ENCODE measurements at regions not wholly inside any gene's neighbourhood (a gene's known extent, or its start where the extent isn't known, plus 50 kb on each side); places are given as distances from the start of the nearest gene placed in this dataset.
A peak's percentile ranks its signal among the peaks of the same experiment; 100 is the strongest.

- DNase-seq = no peak
- H3K27ac Mint-ChIP-seq = peak overlapping the region in 2 of 3 donors; percentile 63 to 68
- no peaks in the 10 kb centered on the region for H3K9me3 ChIP-seq (ENCODE audit: control insufficient read depth in 2 of 2, low read length in 2 of 2)
- no peaks in the 10 kb centered on the region for H3K9me3 Mint-ChIP-seq
- no peak overlapping the region for H3K4me3 Mint-ChIP-seq
- no peaks in the 10 kb centered on the region for H3K27me3 Mint-ChIP-seq
- peaks cover under 1% of the 10 kb centered on the region for H3K4me1 ChIP-seq (ENCODE audit: control insufficient read depth, insufficient read depth, low read length, poor library complexity, severe bottlenecking)
- no peak overlapping the region for H3K27ac ChIP-seq (ENCODE audit: insufficient read depth, low read length, poor library complexity, severe bottlenecking)
- H3K27me3 ChIP-seq (ENCODE audit: control insufficient read depth, insufficient read depth, low read length) = no peaks in the 10 kb centered on the region
- ATAC-seq (ENCODE audit: low read depth in 2 of 2) = no peak
- H3K36me3 ChIP-seq (ENCODE audit: control insufficient read depth, insufficient read depth, low read length) = peaks cover 20% of the 10 kb centered on the region
- H3K4me3 ChIP-seq (ENCODE audit: low read depth, low read length) = no peak overlapping the region
- peaks cover 18 to 75% (median 45%) of the 10 kb centered on the region in 4 donors for H3K4me1 Mint-ChIP-seq
- H3K36me3 Mint-ChIP-seq = peaks cover 35% of the 10 kb centered on the region
These were observed 374.8 kb downstream of the KLF12 start for GRCh38 chr13:73759434-73759833.

GRCh38 chr13:73757481-73758233 lies 376.5 kb downstream of the KLF12 start:
- Histone ChIP-seq H3K36me3 (ENCODE audit: control insufficient read depth, insufficient read depth, low read length) (peaks cover 17% of the 10 kb centered on the region), H3K27me3 (ENCODE audit: control insufficient read depth, insufficient read depth, low read length) (no peaks in the 10 kb centered on the region), H3K27ac (ENCODE audit: insufficient read depth, low read length, poor library complexity, severe bottlenecking) (no peak overlapping the region), H3K4me1 (ENCODE audit: control insufficient read depth, insufficient read depth, low read length, poor library complexity, severe bottlenecking) (no peaks in the 10 kb centered on the region), H3K4me3 (ENCODE audit: low read depth, low read length) (no peak overlapping the region), H3K9me3 (ENCODE audit: control insufficient read depth in 2 of 2, low read length in 2 of 2) (no peaks in the 10 kb centered on the region)
- peak overlapping the region; percentile 76 to 94 (median 89) for H3K27ac Mint-ChIP-seq
- H3K27me3 Mint-ChIP-seq = no peaks in the 10 kb centered on the region
- DNase-seq = no peak
- H3K4me3 Mint-ChIP-seq = no peak overlapping the region
- peaks cover 31% of the 10 kb centered on the region for H3K36me3 Mint-ChIP-seq
- peaks cover 18 to 62% (median 41%) of the 10 kb centered on the region in 4 donors for H3K4me1 Mint-ChIP-seq
- no peak for ATAC-seq (ENCODE audit: low read depth in 2 of 2)
- H3K9me3 Mint-ChIP-seq = no peaks in the 10 kb centered on the region

GRCh38 chr13:73754727-73755292 lies 379.4 kb downstream of the KLF12 start:
- Histone ChIP-seq H3K27me3 (ENCODE audit: control insufficient read depth, insufficient read depth, low read length) (no peaks in the 10 kb centered on the region), H3K4me3 (ENCODE audit: low read depth, low read length) (no peak overlapping the region), H3K9me3 (ENCODE audit: control insufficient read depth in 2 of 2, low read length in 2 of 2) (no peaks in the 10 kb centered on the region), H3K36me3 (ENCODE audit: control insufficient read depth, insufficient read depth, low read length) (peaks cover 5% of the 10 kb centered on the region), H3K4me1 (ENCODE audit: control insufficient read depth, insufficient read depth, low read length, poor library complexity, severe bottlenecking) (no peaks in the 10 kb centered on the region), H3K27ac (ENCODE audit: insufficient read depth, low read length, poor library complexity, severe bottlenecking) (no peak overlapping the region)
- ATAC-seq (ENCODE audit: low read depth in 2 of 2) = no peak
- peak in 2 of 3 donors; percentile 59 to 64 for DNase-seq
- peak overlapping the region in 2 of 3 donors; percentile 36 to 92 for H3K27ac Mint-ChIP-seq
- no peak overlapping the region for H3K4me3 Mint-ChIP-seq
- peaks cover 33% of the 10 kb centered on the region for H3K36me3 Mint-ChIP-seq
- H3K9me3 Mint-ChIP-seq = peaks cover 0 to 2% (median 0%) of the 10 kb centered on the region in 7 donors
- H3K27me3 Mint-ChIP-seq = no peaks in the 10 kb centered on the region
- H3K4me1 Mint-ChIP-seq = peaks cover 14 to 41% (median 26%) of the 10 kb centered on the region in 4 donors

- peaks cover 13 to 37% (median 26%) of the 10 kb centered on the region in 4 donors for H3K4me1 Mint-ChIP-seq
- H3K9me3 Mint-ChIP-seq = peaks cover 0 to 2% (median 0%) of the 10 kb centered on the region in 7 donors
- no peak for DNase-seq
- no peak for ATAC-seq (ENCODE audit: low read depth in 2 of 2)
- H3K4me3 Mint-ChIP-seq = no peak overlapping the region
- no peaks in the 10 kb centered on the region for H3K27me3 Mint-ChIP-seq
- no peaks in the 10 kb centered on the region for H3K27me3 ChIP-seq (ENCODE audit: control insufficient read depth, insufficient read depth, low read length)
- peak overlapping the region in 2 of 3 donors; percentile 36 to 50 for H3K27ac Mint-ChIP-seq
- peaks cover 38% of the 10 kb centered on the region for H3K36me3 Mint-ChIP-seq
- H3K36me3 ChIP-seq (ENCODE audit: control insufficient read depth, insufficient read depth, low read length) = peaks cover 5% of the 10 kb centered on the region
- no peaks in the 10 kb centered on the region for H3K9me3 ChIP-seq (ENCODE audit: control insufficient read depth in 2 of 2, low read length in 2 of 2)
- no peaks in the 10 kb centered on the region for H3K4me1 ChIP-seq (ENCODE audit: control insufficient read depth, insufficient read depth, low read length, poor library complexity, severe bottlenecking)
- H3K4me3 ChIP-seq (ENCODE audit: low read depth, low read length) = no peak overlapping the region
- H3K27ac ChIP-seq (ENCODE audit: insufficient read depth, low read length, poor library complexity, severe bottlenecking) = no peak overlapping the region
These were observed 380.0 kb downstream of the KLF12 start for GRCh38 chr13:73754241-73754640.

GRCh38 chr13:73751290-73751689 lies 382.9 kb downstream of the KLF12 start:
- Mint-ChIP-seq H3K4me1 (peaks cover 9 to 20% (median 17%) of the 10 kb centered on the region in 4 donors), H3K9me3 (peaks cover 0 to 4% (median 0%) of the 10 kb centered on the region in 7 donors), H3K4me3 (no peak overlapping the region), H3K27ac (peak overlapping the region in 1 of 3 donors; percentile 68), H3K27me3 (no peaks in the 10 kb centered on the region), H3K36me3 (peaks cover 46% of the 10 kb centered on the region)
- H3K9me3 ChIP-seq (ENCODE audit: control insufficient read depth in 2 of 2, low read length in 2 of 2) = no peaks in the 10 kb centered on the region
- no peak overlapping the region for H3K4me3 ChIP-seq (ENCODE audit: low read depth, low read length)
- DNase-seq (no peak), ATAC-seq (ENCODE audit: low read depth in 2 of 2) (no peak)
- no peak overlapping the region for H3K27ac ChIP-seq (ENCODE audit: insufficient read depth, low read length, poor library complexity, severe bottlenecking)
- peaks cover 13% of the 10 kb centered on the region for H3K36me3 ChIP-seq (ENCODE audit: control insufficient read depth, insufficient read depth, low read length)
- no peaks in the 10 kb centered on the region for H3K27me3 ChIP-seq (ENCODE audit: control insufficient read depth, insufficient read depth, low read length)
- H3K4me1 ChIP-seq (ENCODE audit: control insufficient read depth, insufficient read depth, low read length, poor library complexity, severe bottlenecking) = no peaks in the 10 kb centered on the region

- H3K9me3 ChIP-seq (ENCODE audit: control insufficient read depth in 2 of 2, low read length in 2 of 2) = no peaks in the 10 kb centered on the region
- DNase-seq (no peak), ATAC-seq (ENCODE audit: low read depth in 2 of 2) (no peak)
- peaks cover 12% of the 10 kb centered on the region for H3K36me3 ChIP-seq (ENCODE audit: control insufficient read depth, insufficient read depth, low read length)
- Mint-ChIP-seq H3K27me3 (no peaks in the 10 kb centered on the region), H3K27ac (no peak overlapping the region), H3K4me1 (peaks cover 6 to 29% (median 22%) of the 10 kb centered on the region in 4 donors), H3K36me3 (peaks cover 52% of the 10 kb centered on the region), H3K9me3 (peaks cover 0 to 4% (median 0%) of the 10 kb centered on the region in 7 donors), H3K4me3 (no peak overlapping the region)
- H3K4me1 ChIP-seq (ENCODE audit: control insufficient read depth, insufficient read depth, low read length, poor library complexity, severe bottlenecking) = no peaks in the 10 kb centered on the region
- no peak overlapping the region for H3K4me3 ChIP-seq (ENCODE audit: low read depth, low read length)
- no peak overlapping the region for H3K27ac ChIP-seq (ENCODE audit: insufficient read depth, low read length, poor library complexity, severe bottlenecking)
- H3K27me3 ChIP-seq (ENCODE audit: control insufficient read depth, insufficient read depth, low read length) = no peaks in the 10 kb centered on the region
These were observed 385.8 kb downstream of the KLF12 start for GRCh38 chr13:73748404-73748803.

- Histone ChIP-seq H3K4me3 (ENCODE audit: low read depth, low read length) (no peak overlapping the region), H3K9me3 (ENCODE audit: control insufficient read depth in 2 of 2, low read length in 2 of 2) (no peaks in the 10 kb centered on the region), H3K27ac (ENCODE audit: insufficient read depth, low read length, poor library complexity, severe bottlenecking) (no peak overlapping the region), H3K27me3 (ENCODE audit: control insufficient read depth, insufficient read depth, low read length) (no peaks in the 10 kb centered on the region), H3K36me3 (ENCODE audit: control insufficient read depth, insufficient read depth, low read length) (peaks cover 12% of the 10 kb centered on the region), H3K4me1 (ENCODE audit: control insufficient read depth, insufficient read depth, low read length, poor library complexity, severe bottlenecking) (no peaks in the 10 kb centered on the region)
- Mint-ChIP-seq H3K27me3 (no peaks in the 10 kb centered on the region), H3K4me1 (peaks cover 17 to 50% (median 22%) of the 10 kb centered on the region in 4 donors), H3K36me3 (peaks cover 40% of the 10 kb centered on the region), H3K27ac (no peak overlapping the region), H3K9me3 (peaks cover 0 to 4% (median 0%) of the 10 kb centered on the region in 7 donors), H3K4me3 (no peak overlapping the region)
- DNase-seq (no peak), ATAC-seq (ENCODE audit: low read depth in 2 of 2) (no peak)
These were observed 389.0 kb downstream of the KLF12 start for GRCh38 chr13:73745190-73745589.

All from CD4-positive, CD25-positive, alpha-beta regulatory T cell (primary cell).